Embryonic facial prominence (tissue), 1 donor: ENCODE measurements at regions not wholly inside any gene's neighbourhood (a gene's known extent, or its start where the extent isn't known, plus 50 kb on each side); places are given as distances from the start of the nearest gene placed in this dataset.

Experiments used
- DNase-seq: peaks from one replicate; pipeline ENCODE4 v3.0.0-alpha.2; 2016; ENCODE audit errors: extremely low spot score

DNA sequence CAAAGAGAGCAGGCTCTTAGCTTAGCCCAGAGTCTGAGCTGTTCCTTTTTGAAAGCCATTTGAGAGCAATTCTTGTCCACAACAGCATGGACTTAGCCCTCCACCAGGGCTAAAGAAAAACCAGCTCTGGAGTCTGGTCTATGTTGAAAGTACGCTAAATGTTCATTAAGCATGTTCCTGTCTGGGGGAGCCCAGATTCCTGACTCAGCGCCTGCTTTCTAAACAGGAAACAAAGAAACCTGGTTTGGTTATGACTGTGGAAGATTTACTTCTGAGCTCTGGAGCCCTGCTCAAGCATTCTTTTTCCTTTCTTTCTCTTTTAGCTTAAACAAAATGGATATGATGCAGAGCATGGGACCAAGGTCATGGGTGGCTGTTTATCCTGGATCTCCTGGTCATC lies 279.8 kb downstream of the RBM43 start:
- no peak for DNase-seq

DNA sequence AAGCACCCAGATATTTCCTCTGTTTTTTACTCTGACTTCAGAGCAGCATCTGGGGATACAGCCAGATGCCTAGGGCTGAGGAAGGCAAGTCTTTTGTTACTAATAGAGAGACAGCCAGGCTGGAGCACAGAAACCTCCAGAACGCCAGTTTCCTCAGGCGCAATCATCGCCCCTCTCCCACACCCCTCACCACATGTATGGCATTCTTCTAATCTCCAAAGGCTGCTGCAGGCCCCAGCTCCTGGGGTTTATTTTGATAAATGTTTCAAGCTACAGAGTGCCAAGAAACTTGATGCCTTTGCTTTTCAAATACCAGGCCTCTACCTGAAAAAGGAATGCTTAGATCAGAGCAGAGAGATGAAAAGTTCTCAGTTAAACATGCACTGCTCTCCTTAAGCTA lies 283.6 kb downstream of the RBM43 start:
- no peak for DNase-seq

DNA sequence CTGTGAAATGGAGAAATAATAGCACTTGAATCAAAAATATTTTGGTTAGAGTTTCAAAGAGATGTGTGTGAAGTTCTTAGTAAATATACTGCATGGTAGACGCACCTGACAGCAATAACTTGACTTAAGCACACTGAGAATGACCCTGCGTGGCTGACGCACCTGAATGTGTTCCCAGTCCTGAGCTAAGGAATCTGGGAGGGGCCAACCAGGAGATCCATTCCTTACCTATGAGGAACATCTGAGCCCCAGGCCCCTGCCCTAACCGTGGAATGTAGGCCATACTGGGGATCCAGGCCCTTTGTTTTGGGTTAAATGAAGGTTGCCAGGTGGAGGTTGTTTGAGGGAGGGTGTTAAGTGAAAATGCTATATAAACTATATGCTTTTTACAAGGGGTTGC lies 284.4 kb downstream of the RBM43 start:
- no peak for DNase-seq

DNA sequence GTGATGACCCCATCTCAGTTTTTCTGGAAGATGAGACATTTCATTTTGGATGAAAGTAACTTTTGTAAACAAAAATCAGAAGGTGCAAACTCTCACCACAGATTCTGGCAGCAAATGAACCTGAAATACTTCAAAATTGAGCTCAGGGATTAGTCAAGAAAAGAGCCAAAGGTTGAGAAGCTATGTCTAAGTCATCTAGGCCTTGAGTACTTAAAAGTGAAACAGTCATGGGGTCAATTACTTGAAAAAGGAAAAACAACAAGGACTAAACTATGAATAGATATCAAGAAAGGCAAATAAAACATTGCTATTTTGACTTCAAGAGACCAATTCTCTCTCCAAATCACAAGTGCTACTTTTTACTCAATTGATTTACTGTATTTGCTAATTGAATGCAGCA lies 285.1 kb downstream of the RBM43 start:
- no peak for DNase-seq

DNA sequence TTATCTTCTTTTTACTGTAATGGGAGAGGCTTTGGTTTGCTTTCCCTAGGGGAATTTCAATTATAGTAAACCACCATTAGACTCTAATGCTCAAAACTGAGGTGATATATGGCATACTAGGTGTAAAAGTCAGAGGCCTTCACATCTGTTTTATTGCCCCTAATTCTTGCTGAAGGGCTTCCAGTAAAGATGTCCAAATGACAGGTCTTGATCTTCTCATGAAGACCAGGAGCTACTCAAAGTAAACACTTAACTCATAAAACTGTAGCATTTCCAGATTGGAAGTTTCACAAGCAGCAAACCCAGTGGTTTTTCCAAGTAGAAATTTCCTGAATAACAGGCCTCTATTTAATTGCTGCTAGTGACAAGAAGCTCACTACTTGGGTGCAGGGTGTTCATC lies 286.8 kb downstream of the RBM43 start:
- DNase-seq, result no peak

DNA sequence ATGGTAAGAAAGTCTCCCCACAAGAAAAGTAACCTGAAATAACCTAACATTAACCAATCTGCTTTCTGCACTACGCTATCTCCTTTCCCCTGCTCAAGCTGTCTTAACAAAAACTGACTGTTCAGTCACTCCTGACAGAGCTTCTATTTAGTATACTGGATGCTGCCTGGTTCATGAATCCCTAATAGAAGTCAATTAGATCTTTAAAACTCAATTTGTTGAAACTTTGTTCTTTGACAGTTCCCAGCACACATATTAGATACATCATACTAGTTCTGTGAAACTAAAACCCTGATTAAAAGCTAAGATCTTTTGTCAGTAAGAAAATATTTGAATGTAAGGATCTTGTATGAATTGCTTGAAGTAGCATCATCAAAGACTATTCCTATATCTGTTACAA lies 287.4 kb downstream of the RBM43 start:
- no peak for DNase-seq

DNA sequence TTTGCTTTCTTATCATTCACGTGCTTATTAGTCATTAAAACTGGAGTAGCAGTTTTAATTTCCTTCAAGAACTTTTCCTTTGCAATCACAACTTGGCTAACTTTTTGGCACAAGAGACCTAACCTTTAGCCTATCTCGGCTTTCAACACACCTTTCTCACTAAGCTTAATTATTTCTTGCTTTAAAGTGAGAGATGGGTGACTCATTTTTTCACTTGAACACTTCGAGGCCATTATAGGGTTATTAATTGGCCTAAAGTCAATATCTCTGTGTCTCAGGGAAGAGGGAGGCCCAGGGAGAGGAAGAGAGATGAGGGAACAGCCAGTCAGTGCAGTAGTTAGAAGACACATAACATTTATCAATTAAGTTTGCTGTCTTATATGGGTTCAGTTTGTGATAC lies 289.8 kb downstream of the RBM43 start:
- DNase-seq, result no peak

DNA sequence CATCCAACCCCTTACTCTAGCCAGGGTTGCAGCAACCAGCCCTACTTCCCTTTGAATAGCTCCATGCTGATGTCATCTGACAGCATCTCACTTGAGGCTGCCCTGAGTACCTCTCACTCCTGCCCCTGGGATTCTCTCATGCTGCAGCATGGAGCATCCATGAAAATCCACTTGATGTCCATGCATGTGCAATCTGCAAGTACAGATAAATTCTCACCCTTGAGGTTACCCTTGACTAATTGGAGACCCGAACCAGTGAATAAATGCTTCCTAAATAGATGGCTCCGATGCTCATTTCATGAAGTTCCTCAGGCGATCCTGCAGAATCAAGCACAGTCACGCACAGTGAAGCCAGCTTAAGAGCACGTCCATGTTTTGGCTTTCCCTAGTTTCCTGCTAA lies 298.3 kb downstream of the RBM43 start:
- no peak for DNase-seq

DNA sequence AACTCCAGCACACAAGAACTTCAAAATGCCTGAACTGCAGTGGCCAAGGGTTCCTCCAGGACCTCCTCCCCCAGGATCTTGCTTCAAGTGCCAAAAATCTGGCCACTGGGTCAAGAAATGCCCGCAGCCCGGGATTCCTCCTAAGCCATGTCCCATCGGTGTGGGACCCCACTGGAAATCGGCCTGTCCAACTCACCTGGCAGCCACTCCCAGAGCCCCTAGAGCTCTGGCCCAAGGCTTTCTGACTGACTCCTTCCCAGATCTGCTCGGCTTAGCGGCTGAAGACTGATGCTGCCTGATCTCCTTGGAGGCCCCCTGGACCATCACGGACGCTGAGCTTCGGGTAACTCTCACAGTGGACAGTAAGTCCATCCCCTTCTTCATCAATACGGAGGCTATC lies 306.4 kb downstream of the RBM43 start:
- no peak for DNase-seq

DNA sequence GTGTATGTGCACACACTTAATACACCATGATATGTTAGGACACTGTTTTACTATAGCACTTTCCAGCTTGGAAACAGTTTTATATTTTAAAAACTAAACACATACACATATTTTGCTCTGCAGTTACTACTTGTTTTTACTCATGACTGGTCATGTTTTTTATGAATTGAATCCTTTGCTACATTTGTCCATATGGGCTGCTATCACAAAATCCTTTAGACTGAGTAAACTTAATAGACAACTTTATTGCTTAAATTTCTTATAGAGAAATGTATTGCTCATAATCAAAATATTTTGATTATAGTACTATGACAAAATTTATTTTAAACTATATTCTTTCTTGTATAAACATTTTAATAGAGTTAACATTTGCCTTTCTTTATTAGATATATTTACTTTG lies 314.8 kb downstream of the RBM43 start:
- DNase-seq, result no peak

DNA sequence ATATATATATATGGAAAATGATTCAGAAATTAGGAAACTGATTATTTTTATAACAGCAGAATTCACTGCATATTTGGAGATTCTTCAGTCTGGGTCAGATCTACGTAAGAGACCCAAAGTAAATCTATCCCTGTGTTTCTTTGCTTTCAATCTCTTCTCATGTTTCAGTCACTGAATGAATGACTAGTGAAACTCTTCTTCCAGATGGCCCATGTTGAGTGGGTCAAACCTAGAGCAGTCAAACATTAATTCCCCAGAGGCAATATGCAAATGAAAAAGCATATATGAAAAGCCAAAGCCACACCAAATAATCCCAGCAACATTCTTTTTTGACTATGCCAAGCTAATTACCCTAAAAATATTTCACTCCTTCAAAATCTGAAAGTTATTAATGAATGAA lies 317.3 kb downstream of the RBM43 start:
- no peak for DNase-seq

DNA sequence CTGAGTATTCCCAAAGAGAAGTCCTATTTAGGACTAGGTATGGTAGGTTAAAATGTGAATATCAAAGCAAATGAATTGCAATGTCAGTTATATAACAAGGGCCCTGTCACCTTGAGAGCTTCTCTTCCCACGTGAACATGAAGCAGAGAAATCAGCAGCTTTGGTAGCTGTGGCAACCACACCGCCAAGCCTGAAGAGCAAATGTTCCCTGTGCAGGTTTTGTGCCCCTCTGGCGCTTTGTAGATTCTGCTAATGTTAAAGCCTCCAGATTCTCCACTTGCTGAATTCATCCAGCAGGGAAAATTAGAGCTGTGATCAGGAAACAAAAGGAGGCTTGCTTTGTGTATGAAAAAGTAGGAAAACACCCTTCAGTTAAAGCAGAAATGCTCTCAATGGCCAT lies 322.6 kb downstream of the RBM43 start:
- no peak for DNase-seq

DNA sequence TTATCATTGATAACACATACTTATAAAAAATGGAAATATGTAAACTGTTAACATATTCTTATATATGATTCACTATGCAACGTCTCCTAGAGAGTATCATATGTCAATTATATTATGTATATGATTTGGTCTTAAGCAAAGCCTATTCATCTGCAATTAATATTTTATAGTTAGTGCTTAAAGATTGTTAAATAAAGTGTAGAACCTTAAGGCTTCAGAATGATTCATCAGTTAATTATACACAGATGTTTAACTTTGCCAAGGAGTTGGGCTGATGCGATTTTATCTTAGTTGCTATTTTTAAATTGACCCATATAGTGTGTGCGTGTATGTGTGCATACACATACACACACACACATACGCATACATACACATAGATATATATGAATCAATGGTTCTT lies 323.1 kb downstream of the RBM43 start:
- DNase-seq, result no peak

DNA sequence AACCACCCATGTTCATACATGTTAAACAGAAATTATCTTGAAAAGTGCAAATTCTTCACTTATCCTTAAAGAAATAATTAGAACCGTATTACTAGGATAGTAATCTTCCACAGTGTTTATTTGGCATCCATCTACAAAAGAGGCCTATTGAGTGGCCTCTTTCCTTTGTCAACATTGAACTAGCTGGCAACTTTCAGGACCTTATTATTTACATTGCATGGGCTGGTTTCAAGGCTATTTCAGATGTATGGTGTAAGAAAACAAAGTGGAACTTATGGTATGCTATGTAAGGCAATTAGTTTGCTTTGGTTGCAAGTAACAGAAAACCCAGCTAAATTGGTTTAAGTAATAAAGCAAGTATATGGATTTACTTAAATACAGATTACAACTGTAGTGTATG lies 324.6 kb downstream of the RBM43 start:
- no peak for DNase-seq

DNA sequence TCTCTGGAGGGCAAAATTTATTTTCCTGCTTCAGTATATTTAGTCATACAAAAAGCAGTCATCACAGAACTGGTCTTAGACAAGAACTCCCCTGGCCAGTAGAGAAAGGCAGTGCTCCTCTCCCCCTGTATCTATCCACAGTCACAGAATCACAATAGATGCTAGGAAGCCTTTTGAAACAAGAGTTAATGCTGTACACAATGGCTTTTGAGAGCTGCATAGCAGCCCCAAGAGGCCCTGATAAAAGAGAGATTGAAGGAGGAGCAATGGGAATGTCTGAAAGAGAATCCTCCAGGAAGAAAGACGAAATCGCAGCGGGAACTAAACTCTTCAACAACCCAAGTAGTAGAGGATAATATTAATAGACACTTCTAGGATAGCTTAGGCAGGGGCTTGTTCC lies 330.2 kb downstream of the RBM43 start:
- DNase-seq, result no peak

DNA sequence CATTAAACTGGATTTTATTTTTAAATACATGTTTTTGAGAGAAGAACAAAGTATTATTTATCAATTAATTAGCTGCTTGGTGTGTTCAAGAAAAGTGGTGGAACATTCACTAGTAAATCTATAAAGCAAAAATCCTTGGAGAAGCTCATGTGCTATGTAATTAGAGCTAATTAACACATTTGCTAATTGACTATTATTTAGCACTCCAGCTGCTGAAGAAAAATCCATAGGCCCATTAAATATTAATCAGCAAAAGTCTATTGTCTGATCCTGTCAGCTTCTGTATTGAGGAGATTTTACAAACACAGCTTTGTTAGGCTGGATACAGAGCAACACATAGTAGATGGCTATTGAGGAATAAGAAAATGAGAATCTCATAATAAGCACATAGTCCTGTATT lies 336.1 kb downstream of the RBM43 start:
- DNase-seq, result no peak

DNA sequence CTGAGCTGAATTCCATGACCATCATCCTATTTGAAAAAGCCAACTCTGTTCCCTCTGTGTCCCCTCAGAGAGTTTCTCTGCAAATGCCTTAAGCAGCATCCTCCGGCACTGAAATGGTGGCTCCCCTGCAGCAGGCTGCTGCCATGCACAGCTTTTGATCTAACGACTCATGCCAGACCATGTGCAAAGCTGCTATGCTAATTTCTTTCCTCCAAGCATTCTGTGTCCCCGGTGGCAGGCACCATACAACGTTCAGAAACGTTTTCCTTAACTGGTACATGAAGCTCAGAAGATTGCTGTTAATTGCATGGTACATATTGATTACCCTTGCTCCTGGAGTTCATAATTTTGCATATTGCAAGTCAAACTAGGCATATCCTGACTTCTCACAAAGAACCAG lies 336.8 kb downstream of the RBM43 start:
- no peak for DNase-seq

DNA sequence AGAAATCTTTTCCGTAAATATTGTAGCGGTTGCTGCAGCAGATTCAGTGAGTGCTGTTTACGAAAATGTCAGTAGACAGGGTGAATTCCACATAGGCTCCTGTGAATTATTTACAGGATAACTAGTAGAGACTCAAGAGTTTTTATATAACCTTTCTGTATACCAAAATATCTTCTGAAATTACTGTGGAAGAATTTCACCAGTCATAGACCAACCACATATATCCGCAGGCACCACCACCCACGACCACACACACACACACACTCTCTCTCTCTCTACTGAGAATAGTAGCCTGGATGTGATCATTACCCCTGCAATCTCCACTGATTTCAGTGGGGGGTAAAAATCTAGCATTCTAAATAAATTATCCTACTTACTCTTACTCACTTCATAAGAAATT lies 341.8 kb downstream of the RBM43 start:
- no peak for DNase-seq

DNA sequence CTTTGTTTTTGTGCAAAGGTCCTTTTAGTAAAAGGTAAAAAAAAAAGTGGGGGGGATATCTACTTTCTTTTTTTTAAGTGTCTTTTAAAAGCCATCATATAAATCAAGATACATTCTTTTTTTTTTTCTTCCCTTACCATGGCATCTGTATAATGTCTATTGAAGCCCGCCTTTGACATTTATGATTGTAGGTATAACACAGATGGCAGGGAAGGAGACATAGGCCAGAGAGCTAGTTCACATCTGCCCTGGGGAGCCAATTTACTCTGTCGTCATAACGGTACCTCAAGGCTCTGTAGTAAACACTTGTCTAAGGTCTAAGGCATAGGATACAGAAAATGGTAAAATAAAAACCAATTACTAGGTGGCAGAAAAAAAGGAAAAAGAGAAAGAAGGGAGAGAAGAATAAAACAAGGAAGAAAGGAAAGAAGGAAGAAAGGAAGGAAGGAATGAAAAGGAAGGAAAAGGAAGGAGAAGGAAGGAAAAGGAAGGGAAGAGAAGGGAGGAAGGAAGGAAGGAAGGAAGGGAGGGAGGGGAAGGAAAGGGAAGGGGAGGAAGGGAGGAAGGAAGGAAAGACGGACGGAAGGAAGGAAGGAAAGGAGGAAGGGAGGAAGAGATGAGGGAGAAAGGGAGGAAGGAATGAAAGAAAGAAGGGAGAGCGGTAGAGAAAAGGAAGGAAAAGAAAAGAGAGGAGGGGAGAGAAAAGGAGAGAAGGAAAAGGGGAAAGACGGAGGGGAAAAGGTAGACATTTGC lies 343.5 kb downstream of the RBM43 start:
- DNase-seq, result no peak

DNA sequence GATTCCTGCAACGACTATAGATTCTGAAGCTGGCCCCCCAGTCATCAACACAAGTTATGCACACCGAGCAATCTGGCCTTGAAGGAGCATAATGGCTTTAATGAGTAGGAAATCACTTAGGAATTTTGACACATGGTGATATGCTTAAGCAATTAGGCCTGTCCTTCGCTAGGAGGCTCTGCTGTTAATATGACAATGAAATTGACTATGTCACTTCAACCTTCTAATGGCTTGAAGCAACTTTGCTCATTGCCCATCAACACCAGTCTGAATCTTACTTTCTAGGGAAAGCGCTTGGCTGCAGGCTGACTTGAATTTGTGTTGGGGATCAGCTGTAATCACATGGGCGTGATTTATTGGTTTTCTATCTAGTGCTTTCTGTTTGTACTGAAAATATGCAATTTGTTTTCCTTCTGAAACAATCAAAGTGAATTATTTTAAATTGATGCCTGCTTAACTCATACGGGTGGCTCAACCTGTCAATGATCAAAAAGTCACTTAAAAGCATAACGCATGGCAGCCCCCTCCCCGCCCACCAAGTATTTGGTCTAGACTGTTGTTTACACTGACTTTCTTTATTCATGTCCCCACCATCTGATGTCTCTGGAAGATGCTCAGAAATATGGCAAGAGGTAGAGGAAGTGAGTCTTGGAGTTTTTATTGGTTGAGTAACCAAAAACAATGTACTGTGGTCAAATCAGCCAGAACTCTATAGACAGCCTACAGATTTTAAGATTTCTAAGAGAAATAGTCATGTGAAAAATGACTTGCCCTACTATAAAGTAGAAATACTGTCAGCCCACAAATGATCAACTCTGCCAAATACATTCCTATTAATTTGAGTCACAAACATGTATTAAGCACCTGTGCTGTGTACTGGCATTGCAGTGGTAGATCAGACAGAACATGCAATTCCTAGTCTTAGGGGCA lies 344.9 kb downstream of the RBM43 start:
- DNase-seq, result no peak

DNA sequence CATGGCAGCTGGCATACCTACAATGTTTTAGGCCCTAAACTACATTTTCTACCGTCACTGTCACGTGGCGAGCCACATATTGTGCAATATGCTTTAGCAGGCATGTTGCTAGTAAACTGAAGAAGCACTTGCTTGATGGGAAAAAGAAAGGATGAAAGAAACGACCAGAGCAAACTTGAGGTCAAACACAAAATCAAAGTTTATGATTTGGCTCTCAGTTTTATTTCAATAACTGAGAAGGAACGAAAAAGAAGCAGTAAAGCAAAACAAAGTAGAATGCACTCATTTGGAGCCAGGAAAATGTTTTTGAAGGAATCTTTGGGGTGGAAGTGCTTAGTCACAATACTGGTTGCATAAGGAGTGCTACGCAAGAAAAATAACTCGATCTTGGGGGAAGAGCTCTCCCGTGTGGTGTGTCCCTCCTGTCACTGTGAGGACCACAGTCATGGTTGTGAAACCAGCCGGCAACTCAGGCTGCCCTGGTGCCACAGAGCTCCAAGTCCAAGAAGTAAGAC lies 349.8 kb downstream of the RBM43 start:
- DNase-seq, result no peak

DNA sequence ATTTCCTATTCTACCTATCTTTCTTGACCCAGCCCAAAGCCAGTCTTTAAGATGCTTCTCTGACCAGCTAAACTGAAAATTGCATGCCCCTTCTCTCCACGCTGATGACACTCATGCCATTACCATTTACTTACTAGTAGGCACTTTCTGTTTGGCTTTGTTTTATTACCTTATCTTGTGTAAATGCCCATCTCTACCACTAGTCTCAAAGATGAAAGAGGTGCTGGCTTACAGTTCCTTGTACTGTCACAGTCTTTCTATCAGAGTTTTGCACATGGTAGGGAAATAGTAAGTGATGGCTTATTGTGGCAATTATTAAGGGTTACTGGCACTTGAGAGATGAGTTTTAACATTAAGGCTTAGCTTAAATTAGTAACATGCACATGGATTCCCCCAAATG lies 352.1 kb downstream of the RBM43 start:
- no peak for DNase-seq

DNA sequence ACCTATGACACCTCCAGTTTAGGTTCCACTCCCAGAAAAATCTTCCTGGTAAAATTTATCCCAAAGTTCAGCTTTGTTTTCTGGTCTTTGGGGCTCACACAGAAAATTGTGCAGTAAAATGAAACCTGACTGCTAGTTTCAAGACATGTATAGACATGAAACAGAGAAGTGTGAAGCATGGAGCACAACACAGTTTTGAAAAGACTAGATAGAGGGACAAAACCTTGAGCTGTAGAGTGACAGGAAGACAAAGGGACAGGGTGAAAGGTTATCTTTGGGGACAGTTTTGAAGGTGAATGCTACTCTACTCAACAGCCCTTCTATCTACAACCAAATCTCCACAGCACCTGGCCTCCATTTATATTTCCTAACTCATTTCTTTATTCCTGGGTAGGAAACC lies 352.6 kb downstream of the RBM43 start:
- DNase-seq, result no peak
